Fibroblast of skin of right biceps (primary cell): ENCODE measurements at regions not wholly inside any gene's neighbourhood (a gene's known extent, or its start where the extent isn't known, plus 50 kb on each side); places are given as distances from the start of the nearest gene placed in this dataset.

Experiments
- DNase-seq: peaks from one replicate; pipeline ENCODE4 v3.0.0-alpha.2; 2013

DNA sequence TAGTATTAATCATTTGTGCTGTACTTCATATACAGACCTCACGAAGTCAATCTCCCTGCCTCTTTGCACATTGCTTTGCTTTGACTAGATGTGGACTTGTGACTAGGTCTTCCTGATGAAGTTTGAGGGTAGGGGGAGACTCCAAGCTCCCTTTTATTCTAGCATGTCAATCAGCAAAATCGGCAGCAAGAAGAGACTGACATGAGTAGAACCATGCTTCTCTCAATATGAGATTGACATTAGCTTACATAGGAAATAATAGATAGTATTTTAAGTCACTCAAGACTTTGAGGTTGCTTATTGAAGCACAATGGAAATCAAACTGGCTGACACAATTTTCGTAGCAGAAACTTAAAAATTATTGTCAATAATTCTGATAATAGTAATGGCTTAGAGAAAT is 866.4 kb upstream of the ADAMTS5 start:
- DNase-seq: no peak

DNA sequence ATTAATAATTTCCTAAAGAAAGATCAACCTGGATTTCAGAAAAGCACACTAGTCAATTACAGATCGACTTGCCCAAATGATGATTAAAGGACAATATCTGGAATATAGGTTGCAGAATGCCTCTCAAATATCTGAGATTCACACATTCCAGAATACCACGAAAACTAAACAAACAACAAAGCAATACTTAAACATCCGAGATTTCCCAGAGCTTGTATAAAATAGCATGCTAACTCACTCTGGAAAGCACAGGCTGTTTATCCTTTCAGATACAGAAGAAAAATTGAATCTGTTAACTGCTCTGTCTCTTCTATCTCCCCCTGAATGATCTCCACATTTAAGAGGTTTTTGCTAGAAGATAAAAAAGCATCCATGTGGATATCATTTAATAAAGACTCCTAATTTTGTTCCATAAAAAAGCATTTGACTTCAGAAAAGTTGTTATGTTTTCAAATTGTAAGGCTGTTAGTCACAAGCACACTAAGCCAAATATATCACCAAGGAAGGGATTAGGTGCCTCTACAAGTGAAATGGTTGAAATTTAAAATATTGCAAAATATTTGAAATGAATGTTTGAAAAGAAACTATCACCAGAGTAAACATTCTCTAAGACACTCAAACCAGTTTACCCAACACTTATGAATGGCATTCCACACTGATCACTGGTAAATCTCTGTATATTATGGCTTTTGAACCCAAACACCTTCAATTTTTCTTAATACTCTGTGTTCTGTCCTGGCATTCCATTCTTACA is 865.1 kb upstream of the ADAMTS5 start:
- peak; percentile 39 for DNase-seq

DNA sequence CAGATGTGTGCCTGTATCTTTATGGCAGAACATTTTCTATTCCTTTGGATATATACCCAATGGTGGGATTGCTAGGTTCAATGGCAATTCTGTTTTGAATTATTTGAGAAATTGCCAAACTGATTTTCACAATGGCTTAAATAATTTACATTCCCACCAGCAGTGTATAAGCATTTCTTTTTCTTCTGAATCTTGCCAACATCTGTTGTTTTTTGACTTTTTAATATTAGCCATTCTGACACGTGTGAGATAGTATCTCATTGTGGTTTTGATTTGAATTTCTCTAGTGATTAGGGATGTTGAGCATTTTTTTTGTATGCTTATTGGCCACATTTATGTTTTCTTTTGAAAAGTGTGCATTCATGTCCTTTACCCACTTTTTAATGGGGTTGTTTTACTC is 864.3 kb upstream of the ADAMTS5 start:
- DNase-seq: no peak

DNA sequence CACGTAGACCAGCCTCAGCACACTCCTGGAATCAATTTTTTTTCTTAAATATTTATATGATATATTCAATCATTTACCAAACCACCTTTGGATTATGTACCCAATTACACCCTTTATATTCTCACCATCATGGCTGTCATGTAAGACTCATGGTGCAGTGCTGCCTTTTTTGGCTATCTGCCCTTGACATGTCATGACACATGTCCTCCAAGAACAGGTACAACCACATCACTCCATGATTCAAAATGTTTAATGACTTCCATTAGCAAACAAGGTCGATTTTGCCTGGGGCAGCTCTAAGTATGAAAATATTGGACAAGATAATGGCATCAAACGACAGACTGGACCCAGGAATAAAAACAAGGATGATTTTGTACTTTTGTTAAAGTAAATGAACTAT is 861.1 kb upstream of the ADAMTS5 start:
- no peak for DNase-seq

DNA sequence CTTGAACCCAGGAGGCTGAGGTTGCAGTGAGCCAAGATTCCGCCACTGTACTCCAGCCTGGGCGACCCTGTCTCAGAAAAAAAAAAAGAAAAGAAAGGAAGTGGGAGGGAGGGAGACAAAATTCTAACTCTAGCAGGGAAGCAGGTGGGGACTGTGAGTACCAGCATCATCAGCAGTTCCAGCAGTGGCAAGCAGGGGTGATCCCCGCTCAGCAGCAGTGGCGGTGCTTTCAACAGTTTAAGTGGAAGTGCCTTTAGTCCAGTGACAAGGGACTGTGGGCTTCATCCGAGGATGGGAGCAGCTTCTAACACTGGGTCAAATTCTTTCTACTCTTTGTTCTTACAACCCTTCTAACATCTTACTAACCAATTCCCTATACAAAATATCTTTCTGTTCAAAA is 858.1 kb upstream of the ADAMTS5 start:
- no peak for DNase-seq

DNA sequence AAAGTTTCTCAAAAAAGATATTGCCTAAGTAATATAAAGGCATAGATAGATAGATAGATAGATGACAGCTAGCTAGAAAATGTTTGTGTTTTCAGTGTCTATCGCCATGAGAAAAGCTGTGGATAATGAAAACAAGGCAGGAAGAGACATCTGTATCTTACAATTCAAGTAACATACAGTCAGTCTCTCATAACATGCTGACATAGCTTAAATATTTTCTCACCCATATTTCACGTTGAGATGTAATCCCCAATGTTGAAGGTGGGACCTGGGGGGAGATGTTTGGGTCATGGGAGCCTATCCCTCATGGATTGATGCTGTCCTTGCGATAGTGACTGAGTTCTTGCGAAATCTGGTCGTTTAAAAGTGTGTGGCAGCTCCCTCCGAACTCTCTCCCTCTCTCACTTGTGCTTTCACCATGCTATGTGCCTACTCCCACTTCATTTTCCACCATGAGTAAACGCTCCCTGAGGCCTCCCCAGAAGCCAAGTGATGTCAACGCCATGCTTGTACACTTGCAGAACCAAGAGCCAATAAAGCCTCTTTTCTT is 856.8 kb upstream of the ADAMTS5 start:
- no peak for DNase-seq

DNA sequence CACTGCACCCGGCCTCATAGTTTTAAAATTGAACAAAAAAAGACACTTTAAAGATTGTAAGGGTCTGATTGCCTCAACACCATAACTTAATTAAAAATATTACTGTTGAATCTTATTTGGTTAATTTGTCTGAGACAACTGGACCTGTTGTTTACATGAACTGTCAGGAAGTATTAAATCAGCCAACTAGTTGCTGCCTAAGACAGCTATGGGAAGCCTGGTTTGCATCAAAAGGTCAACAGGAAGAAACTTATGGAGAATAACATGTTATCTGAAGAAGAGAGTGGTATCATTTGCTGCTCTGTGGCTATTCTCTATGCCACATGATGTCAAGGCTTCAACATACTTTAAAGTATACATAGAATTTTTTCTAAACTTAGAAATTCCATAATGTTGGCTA is 853.5 kb upstream of the ADAMTS5 start:
- no peak for DNase-seq

DNA sequence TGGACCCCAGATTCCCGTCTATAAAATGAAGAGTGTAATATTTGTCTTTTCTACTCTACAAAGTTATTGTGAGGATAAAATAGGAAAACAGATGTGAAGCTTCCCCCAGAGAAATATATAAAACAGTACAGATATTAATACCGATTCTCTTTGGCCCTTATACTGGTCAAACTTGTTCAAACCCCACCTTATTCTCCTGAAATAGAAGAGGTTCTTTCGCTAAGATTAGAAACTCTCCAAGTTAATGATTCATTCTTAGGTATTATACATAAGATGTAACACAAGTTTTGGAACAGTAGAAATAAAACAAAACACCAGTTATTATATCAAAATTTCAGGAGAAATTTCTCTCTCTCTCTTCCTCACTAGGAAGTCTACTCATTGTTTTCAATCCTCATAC is 852.4 kb upstream of the ADAMTS5 start:
- no peak for DNase-seq

DNA sequence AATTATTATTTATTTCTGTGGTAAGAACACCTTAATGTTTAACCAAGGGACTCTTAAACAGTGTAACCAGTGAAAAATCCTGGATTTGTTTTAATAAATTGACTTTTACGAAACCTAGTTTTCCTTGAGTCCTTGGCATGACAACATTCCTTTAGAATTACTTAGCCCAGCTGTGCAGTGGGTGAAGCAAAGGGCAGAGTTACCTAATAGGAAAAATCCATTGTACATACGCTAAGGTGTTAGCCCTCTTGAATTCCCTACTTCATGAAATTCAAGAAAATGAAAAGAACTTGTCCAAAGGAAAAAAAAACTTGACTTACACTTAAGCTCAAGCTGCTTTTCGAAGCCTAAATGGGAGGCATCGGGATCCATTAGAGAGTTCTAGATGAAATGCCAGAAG is 852.0 kb upstream of the ADAMTS5 start:
- DNase-seq: no peak

DNA sequence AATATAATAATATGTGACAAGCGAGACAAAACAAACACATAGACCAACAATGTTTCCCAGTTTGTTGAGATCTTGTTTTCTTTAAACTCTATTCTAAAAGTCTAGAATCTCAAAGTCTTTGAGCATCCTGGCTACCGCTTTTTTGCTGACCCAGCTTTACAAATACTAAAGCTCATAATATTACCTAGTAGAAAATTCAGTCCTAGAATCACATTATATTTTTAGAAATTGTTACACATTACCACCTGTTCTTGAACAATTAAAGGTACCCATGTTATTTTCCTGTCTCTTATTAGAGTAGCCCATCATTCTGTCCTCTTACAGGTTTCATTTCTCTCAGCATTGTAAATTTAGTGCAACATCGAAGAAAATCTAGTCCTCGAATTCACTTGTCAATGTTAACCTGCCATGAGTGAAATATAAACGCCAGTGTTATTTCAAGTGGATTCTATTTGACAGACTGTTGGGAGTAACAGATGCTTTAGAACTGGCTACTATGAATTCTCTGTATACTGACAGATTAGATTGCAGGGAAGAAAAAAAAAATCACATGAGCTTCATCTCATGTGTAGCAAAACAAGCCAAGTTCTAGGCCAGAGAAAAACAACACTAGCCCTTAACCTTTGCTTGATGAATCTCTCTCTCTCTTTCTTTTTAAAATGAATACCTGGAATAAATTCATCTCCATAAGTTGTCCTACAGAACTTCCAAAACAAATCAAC is 851.2 kb upstream of the ADAMTS5 start:
- DNase-seq: no peak

DNA sequence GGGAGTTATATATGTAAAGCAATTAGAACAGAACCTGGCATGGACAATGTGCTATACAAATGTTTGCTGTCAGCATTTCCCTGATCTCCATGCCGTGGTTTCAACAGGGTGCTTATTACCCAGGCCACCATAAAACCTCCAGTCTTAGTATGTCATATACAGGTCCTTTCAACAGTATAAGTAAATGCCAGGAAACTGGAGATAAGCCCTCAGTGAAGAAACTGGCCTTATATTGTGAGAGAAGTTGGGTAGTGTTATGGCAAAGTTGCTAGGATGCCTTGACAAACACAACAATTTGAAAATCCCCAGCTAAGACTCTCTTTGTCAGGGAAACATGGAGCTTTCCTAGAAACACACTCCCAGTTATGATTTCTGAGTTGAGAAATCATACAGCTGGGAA is 850.2 kb upstream of the ADAMTS5 start:
- no peak for DNase-seq

DNA sequence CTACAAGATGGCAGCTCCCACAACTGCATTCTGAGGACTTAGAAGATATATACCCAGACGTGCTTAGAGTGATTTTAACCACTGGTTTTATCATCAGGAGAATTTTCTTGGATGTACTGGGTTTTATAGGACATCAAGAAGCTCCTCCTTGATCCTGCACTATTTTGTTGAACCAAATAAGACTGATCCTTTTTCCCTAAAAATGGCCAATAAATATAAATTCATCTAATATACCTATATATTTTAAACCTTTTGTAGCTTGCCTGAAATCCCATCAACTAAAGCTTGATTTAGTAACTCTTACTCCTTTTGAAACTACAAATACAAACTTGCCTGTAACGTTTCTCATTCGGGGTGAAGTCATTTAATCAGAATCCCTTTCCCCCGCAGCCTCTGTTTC is 849.4 kb upstream of the ADAMTS5 start:
- DNase-seq: no peak

DNA sequence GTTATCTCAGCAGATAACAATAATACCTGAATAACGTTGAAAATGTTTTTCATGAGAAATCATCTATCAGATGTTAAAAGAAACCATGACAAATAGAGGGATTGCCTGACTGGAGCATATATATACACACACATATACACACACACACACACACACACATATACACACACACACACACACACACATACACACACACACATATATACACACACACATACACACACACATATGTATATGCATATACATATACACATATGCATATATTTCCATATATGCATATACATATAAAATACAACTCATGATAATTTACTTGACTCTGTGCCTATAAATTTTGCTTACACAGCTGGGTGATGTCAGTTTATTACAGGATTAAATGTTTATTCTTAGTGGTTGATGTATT is 847.3 kb upstream of the ADAMTS5 start:
- DNase-seq: no peak

DNA sequence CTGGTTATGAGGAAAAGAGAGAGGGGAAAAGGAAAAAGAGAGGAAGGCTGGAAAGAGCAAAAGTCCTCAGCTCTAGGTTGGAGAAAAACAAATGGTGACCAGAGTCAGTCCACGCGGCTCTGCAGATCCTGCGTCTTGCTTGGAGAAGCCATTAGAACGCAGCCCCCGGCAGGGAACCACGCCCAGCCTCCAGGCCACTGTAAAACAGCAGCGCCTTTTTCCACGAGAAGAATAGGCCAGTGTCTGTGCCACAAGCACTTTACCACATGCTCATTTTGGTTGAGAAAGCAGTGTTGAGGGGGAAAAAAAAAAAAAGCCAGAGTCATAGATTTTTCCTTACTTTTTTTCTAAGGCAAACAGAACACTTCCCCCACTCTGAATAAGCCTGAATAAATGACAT is 846.9 kb upstream of the ADAMTS5 start:
- no peak for DNase-seq

DNA sequence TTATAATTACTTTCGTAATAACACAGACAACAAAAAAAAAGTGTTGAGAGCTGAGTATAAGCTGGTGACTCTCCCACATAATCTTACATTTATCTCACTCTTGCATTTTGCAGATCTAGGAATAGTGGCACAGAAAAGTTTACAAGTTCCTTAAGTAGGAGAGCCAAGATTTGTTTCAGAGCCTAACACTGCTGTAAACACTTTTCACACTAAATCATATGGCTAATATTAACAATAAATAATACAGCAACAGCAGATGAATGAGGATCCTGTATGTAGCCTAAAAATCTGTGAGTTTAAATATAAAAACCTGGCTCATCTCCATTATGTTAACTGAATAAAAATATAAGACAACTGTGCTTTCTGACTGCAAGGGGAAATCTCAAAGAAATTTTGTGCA is 846.5 kb upstream of the ADAMTS5 start:
- no peak for DNase-seq

DNA sequence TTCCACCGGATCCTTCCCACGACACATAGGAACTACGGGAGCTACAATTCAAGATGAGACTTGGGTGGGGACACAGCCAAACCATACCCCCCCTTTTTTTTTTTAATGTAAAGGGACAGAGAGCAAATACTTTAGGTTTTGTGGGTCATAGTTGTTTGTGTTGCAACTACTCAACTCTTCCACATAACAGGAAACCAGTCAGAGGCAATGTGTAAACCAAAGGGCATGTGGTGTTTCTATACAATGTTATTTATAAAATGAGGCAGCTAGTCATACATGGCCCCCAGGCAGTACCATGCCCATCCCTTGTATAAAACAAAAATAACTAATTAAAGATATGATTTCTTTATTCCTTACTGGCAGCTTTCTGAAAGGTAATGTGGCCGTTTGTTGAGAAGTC is 845.4 kb upstream of the ADAMTS5 start:
- no peak for DNase-seq

DNA sequence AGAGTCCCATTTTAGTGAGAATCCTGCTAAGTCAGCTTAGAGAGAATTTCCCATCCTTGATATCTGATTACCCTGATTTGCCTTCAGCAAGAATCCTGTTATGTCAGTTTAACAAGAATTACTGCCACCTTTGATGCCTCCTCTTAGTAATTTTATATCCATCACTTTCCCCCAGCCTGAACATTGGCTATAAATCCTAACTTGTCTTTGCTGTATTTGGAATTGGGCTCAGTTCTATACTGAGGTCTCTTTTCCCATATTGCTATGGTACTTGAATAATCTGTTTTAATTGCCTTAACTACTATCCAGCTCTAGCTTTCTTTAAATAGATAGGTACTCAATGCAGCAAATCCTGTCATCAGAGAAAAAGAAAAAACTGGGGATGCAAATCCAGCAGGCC is 842.0 kb upstream of the ADAMTS5 start:
- no peak for DNase-seq

DNA sequence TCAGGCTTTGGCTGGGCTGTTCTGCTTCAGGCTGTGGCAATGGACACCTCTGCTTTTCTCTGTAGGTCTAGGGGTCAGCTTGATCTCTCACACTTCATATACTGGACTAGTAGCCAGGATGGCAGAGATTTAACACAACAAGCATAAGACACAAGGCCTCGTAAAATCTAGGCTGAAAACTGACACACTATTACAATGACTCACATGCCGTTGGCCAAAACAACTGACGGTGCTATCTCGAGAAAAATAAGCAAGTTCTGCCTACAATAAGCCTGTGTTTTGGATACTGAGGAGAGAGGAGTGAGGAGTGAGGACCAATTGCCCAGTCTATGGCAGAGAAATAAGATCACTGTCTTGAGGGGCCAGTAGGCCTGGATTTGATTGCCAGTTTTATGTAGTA is 840.7 kb upstream of the ADAMTS5 start:
- no peak for DNase-seq

DNA sequence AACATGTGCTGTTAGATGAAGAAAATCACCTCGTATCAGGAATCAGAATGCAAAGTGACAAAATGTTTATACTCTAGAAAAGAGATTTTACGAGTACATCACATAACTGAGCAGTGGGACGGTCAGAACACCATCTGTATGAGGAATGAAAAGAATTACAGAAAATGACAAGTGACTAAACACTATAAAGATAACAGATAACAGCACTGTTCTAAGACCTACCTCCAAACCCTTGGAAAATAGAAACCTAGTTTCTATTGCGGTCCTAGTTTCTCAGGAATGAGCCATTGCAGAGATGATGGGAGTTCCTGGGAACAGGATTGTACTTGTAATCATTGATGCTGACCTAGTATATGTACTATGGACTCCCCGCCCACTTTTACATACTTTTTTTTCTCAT is 839.4 kb upstream of the ADAMTS5 start:
- no peak for DNase-seq

DNA sequence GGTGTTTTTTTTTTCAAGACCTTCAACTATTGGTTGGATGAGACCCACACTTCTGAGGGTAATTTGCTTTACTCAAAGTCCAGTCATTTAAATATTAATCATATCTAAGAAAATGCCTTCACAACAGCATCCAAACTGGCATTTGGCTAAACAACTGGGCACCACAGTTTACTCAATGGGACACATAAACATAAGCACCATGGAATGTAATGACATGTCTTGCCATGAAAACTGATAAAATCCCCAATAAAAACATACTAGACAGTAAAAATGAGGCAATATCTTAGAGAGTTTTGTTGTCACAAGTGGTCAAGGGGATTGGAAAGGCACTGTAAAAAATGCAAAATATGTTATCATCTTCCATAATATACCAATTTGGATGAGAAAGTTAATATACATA is 838.8 kb upstream of the ADAMTS5 start:
- no peak for DNase-seq

DNA sequence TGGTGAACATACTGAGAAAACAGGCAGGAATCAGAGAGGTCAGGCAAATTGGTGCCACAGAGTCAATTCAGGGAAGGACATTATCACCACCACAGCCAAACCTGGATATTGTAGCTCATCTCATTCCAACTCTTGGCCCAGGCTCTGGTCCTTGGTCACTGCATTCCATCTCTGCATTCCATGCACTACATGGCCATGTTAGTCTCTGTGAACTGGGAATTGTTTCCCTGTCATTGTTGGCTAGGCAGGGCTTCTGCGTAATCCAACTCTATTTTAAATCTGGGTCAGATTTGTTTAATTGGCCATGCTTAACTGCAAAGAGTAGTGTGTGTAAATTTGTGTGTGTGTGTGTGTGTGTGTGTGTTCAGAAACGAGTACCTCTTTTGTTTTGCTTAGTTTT is 837.6 kb upstream of the ADAMTS5 start:
- peak; percentile 12 for DNase-seq

DNA sequence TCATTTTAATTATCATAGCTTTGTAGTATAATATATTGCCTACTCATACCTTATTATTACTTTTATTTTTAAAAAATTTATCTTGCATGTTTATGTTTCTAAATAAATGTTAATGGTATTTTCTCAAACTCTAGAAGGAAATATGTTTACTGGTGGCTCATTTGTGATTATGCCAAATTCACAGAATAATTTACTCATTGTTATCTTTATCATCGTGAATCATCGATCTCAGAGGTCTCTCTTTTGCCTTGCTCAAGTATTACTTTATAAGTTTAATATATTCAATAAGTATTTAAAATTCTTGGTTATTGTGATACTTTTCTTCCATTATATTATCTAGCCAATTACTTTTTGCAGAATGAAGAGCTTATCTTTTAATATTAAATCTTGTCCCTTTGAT is 836.7 kb upstream of the ADAMTS5 start:
- DNase-seq: no peak

DNA sequence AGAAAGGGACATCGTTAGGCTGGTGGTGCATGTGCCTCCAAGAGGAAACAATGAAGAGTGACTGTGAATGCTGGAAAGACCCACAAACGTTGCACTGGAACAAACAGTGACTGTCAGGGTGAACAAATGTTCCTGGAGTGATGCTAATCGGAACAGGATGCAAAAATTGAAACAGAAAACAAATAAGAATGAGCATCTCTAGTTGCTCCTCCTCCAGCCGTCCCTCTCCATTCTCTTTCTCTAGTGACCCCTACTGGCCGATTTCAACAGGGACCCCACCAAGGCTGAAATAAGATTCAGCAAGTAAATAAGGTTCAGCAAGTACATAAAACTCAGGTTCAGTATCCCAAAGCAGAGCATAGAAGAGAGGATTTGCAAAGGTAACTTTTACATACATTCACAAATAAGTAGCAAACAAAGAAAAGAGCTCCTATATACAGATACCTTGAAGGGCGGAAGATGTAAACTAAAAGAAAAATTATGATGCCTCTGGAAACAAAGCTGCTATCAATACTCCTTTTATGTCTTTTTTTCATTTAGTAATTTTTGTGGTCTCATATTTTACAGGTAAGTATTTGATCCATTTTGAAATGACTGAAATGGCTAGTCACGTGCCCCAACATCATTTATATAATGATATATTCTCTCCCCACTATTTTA is 836.1 kb upstream of the ADAMTS5 start:
- peak; percentile 36 for DNase-seq

DNA sequence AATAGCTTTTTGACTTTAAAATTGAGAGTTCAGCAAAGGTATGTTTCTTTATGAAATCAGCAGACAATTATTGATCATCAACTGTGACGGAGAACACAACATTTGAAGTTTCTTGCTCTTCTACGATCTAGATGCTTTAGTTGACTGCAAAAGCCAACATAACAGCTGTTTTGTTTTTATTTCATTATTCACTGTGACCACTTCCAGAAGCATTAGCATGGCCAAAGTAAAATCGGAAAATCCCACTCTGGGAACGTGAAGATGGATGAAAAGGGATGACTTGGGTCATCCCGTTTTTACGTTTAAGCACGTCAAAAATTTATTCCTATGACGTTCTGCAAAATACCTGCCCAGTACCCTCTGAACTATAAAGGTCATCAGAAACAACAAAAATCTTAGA is 833.0 kb upstream of the ADAMTS5 start:
- DNase-seq: no peak
